ENCODE measurements at regions not wholly inside any gene's neighbourhood (a gene's known extent, or its start where the extent isn't known, plus 50 kb on each side); places are given as distances from the start of the nearest gene placed in this dataset.

GRCh38 chr10:106504536-106504935, 660.0 kb downstream of the SORCS1 start:
- no peak for TF ChIP-seq CTCF (IDR thresholded peaks at IDR 0.05)
- TF ChIP-seq POLR2A (IDR thresholded peaks at IDR 0.05) = no peak
- no peak for TF ChIP-seq POLR2AphosphoS5 (IDR thresholded peaks at IDR 0.05)

Data from suprapubic skin (tissue), 4 donors.